NT2/D1 (cell line): ENCODE measurements at regions not wholly inside any gene's neighbourhood (a gene's known extent, or its start where the extent isn't known, plus 50 kb on each side); places are given as distances from the start of the nearest gene placed in this dataset.

Experiments
- DNase-seq: peaks from one replicate; pipeline ENCODE4 v3.0.0-alpha.2; 2011; ENCODE audit warnings: low read depth, low spot score
- H3K27me3 ChIP-seq: 2 replicates; pipeline ENCODE4 v1.6.0; 2011; ENCODE audit warnings: mild to moderate bottlenecking; ENCODE audit not compliant: insufficient read length, insufficient read depth
- H3K36me3 ChIP-seq: 2 replicates; pipeline ENCODE4 v1.6.1; 2011; ENCODE audit warnings: mild to moderate bottlenecking, low read length, mixed read lengths; ENCODE audit not compliant: insufficient read depth, insufficient read length
- H3K4me1 ChIP-seq: 2 replicates; pipeline ENCODE4 v1.5.1; 2011; ENCODE audit not compliant: insufficient read depth, insufficient read length
- H3K4me3 ChIP-seq: 2 replicates; pipeline ENCODE4 v1.5.1; 2011; ENCODE audit warnings: low read depth; ENCODE audit not compliant: insufficient read length
- H3K9ac ChIP-seq: 2 replicates; pipeline ENCODE4 v1.6.0; 2011; ENCODE audit warnings: low read depth; ENCODE audit not compliant: insufficient read length
- H3K9me3 ChIP-seq: 2 replicates; pipeline ENCODE4 v1.5.1; 2011; ENCODE audit warnings: mild to moderate bottlenecking, low read length; ENCODE audit not compliant: insufficient read depth
- SUZ12 ChIP-seq: IDR thresholded peaks from 2 replicates; pipeline ENCODE4 v1.6.1; 2011; ENCODE audit not compliant: insufficient read length, insufficient read depth; ENCODE audit errors: extremely low read depth
- YY1 ChIP-seq: IDR thresholded peaks from 2 replicates; pipeline ENCODE4 v1.6.1; 2011; ENCODE audit not compliant: insufficient read length, insufficient read depth
- ZNF274 ChIP-seq: IDR thresholded peaks from 2 replicates; pipeline ENCODE4 v1.6.1; 2011; ENCODE audit warnings: mild to moderate bottlenecking, low read depth, low read length

DNA sequence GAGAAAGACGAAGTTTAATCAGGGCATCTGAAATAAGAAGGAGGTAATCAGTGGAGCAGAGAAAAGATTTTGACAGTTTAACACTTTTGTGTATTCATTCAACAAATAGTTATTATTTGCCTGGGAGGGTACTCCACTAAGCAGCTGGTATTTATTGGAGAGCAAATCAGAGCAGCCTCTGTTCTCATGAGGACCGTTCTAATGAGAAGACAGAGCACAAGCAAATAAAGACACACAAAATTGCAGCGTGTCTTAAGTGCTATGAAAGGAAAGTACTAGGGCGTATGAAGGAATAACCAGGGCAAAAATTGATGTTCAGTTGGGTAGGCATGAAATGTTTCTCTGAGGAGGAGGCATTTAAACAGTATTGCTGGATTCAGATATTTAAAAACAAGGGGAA, 302.9 kb upstream of the RARB start:
- no peak overlapping the region for H3K9ac ChIP-seq
- no peak for TF ChIP-seq YY1
- no peak for TF ChIP-seq ZNF274
- no peak for TF ChIP-seq SUZ12
- no peak for DNase-seq
- no peaks in the 10 kb centered on the region for H3K36me3 ChIP-seq
- H3K4me3 ChIP-seq = no peak overlapping the region
- H3K4me1 ChIP-seq = no peaks in the 10 kb centered on the region
- peaks cover 14% of the 10 kb centered on the region for H3K9me3 ChIP-seq
- H3K27me3 ChIP-seq = no peaks in the 10 kb centered on the region

DNA sequence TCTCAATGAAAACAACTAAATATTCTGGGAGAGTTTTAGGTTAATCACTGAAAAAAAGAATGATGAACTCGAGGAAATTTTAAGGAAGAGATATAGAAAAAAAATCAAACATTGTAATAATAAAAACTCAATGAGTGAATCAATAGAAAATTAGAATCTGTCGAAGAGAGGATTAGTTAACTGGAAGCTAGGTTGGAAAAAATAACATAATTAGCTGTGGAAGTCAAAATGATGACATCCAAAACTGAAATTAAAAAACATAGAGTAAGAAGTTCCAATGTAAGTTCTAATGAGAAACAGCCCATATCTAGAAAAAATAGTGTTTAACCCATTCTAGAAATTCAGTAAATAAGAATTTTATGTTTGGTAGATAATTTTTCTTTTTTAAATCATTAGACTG, 299.3 kb upstream of the RARB start:
- no peak for DNase-seq
- H3K36me3 ChIP-seq = no peaks in the 10 kb centered on the region
- no peak for TF ChIP-seq SUZ12
- TF ChIP-seq YY1 = no peak
- no peak for TF ChIP-seq ZNF274

GRCh38 chr3:25130724-25131520, 297.1 kb upstream of the RARB start:
- Histone ChIP-seq H3K36me3 (no peaks in the 10 kb centered on the region), H3K9ac (no peak overlapping the region), H3K4me1 (no peaks in the 10 kb centered on the region), H3K9me3 (peaks cover 14% of the 10 kb centered on the region), H3K27me3 (no peaks in the 10 kb centered on the region), H3K4me3 (no peak overlapping the region)
- DNase-seq = no peak
- TF ChIP-seq ZNF274 = no peak
- TF ChIP-seq SUZ12 = no peak
- TF ChIP-seq YY1 = no peak

More for the DNA sequence above, 299.3 kb upstream of the RARB start:
- Histone ChIP-seq H3K9ac (no peak overlapping the region), H3K27me3 (no peaks in the 10 kb centered on the region), H3K4me1 (no peaks in the 10 kb centered on the region), H3K4me3 (no peak overlapping the region), H3K9me3 (peaks cover 14% of the 10 kb centered on the region)

DNA sequence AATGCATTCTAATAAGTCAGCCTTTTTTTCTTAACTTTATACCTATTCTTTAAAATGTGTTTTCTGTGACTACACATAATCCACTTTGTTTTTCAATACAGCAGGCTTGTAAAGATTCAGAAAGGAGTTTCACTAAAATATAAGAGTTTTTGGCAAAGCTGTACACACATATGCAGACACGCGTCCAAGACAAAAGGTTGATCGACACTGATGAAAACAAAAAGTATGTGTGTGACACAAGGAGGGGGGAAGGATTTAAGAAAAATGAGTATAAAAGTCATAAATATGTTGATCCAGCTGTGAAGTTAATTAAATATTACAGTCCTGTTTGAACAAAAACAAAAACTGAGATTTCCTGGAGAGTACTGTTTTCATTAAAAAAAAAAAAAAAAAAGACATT, 294.5 kb upstream of the RARB start:
- Histone ChIP-seq H3K9ac (no peak overlapping the region), H3K9me3 (peaks cover 12% of the 10 kb centered on the region), H3K4me3 (no peak overlapping the region), H3K36me3 (no peaks in the 10 kb centered on the region), H3K4me1 (no peaks in the 10 kb centered on the region), H3K27me3 (no peaks in the 10 kb centered on the region)
- TF ChIP-seq SUZ12 = no peak
- TF ChIP-seq ZNF274 = no peak
- TF ChIP-seq YY1 = no peak
- no peak for DNase-seq

GRCh38 chr3:25137606-25138005, 290.5 kb upstream of the RARB start:
- H3K27me3 ChIP-seq = no peaks in the 10 kb centered on the region
- H3K9me3 ChIP-seq = no peaks in the 10 kb centered on the region; the same call in 1 of the 2 replicates
- no peak overlapping the region for H3K9ac ChIP-seq
- no peaks in the 10 kb centered on the region for H3K4me1 ChIP-seq
- H3K36me3 ChIP-seq = no peaks in the 10 kb centered on the region
- TF ChIP-seq ZNF274 = no peak
- TF ChIP-seq YY1 = no peak
- no peak for TF ChIP-seq SUZ12
- no peak overlapping the region for H3K4me3 ChIP-seq
- no peak for DNase-seq

- Histone ChIP-seq H3K9me3 (no peaks in the 10 kb centered on the region; the same call in 1 of the 2 replicates), H3K9ac (no peak overlapping the region), H3K36me3 (no peaks in the 10 kb centered on the region), H3K4me3 (no peak overlapping the region), H3K4me1 (no peaks in the 10 kb centered on the region), H3K27me3 (no peaks in the 10 kb centered on the region)
- TF ChIP-seq YY1 (no peak), ZNF274 (no peak), SUZ12 (no peak)
- no peak for DNase-seq
Measured at GRCh38 chr3:25139267-25139666, 288.8 kb upstream of the RARB start.

DNA sequence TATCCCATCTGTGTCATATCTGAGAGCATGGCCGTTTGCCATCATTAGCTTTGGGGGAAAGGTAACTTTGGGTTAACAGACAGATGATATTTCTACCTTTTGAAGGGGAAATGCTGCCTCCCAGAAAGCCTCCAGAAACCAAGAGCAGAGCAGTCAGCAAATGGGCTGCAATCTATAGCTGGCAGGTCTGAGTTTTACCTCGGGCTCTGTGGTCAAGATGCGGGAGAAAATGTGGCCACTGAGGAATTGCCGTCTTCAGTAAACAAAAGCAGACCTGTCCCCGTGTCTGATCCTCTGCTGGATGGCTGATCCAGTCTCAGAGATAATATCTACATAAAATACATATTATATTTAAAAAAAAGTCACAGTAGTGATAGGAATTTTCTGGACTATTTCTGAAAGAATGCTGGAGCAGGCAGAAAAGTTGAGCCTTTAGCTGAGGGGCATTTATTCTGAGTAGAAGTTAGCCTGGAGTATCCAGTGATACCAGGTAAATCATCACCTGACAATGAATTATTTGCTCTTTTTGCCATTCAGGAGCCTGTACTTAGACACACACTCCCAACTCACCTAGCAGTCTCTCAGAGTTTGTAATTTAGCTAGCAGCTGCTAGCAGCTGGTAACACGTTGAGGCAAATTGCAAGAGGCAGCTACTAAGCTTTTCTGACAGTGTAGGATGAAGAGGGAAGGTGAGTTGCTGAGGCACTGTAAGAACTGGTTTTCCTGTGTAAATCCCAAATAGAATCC, 285.3 kb upstream of the RARB start:
- no peaks in the 10 kb centered on the region; the same call in 1 of the 2 replicates for H3K9me3 ChIP-seq
- no peaks in the 10 kb centered on the region for H3K4me1 ChIP-seq
- H3K9ac ChIP-seq = no peak overlapping the region
- TF ChIP-seq YY1 = no peak
- TF ChIP-seq ZNF274 = no peak
- no peak for TF ChIP-seq SUZ12
- H3K4me3 ChIP-seq = no peak overlapping the region
- DNase-seq = no peak
- no peaks in the 10 kb centered on the region for H3K27me3 ChIP-seq
- no peaks in the 10 kb centered on the region for H3K36me3 ChIP-seq
